ENCODE measurements at regions not wholly inside any gene's neighbourhood (a gene's known extent, or its start where the extent isn't known, plus 50 kb on each side); places are given as distances from the start of the nearest gene placed in this dataset.

- TF ChIP-seq POLR2AphosphoS5 (IDR thresholded peaks at IDR 0.05; ENCODE audit: low read depth, low read length) = no peak
- TF ChIP-seq REST (IDR thresholded peaks at IDR 0.05; ENCODE audit: insufficient read depth in 1 of 2, low read depth in 2 of 2, low read length in 1 of 2) = no peak
- no peak for TF ChIP-seq TCF7L2 (IDR thresholded peaks at IDR 0.05; ENCODE audit: low read depth, low read length)
- no peak for TF ChIP-seq CTCF (IDR thresholded peaks at IDR 0.05)
- TF ChIP-seq SIN3A (IDR thresholded peaks at IDR 0.05; ENCODE audit: borderline replicate concordance, insufficient read depth, low read depth, low read length) = no peak
- H3K4me3 ChIP-seq (ENCODE audit: low read depth in 2 of 2, low read length in 2 of 2) = no peak overlapping the region
- ChIA-PET POLR2A (no interaction called here), CTCF (no interaction called here)
- H3K4me1 ChIP-seq (ENCODE audit: control insufficient read depth, insufficient read depth, low read length) = no peaks in the 10 kb centered on the region
- in situ Hi-C loops (cut with HindIII; ENCODE audit: low pct_unique_long_range_greater_than_20kb, low sequenced_read_pairs) (no loop called here), intact Hi-C loops (cut with micrococcal nuclease; ENCODE audit: unreplicated experiment) (no loop called here)
- BruUV-seq (replicated peaks) = no TSS peak
- H3K27me3 ChIP-seq (ENCODE audit: control insufficient read depth, insufficient read depth, low read length) = no peaks in the 10 kb centered on the region
- no peak for ATAC-seq
- DNase-seq (ENCODE audit: low read depth, low spot score) = no peak
- no peaks in the 10 kb centered on the region for H3K36me3 ChIP-seq (ENCODE audit: control insufficient read depth, insufficient read depth, low read length)
- H3K27ac ChIP-seq (ENCODE audit: low read length) = no peak overlapping the region
- H3K9me3 ChIP-seq (ENCODE audit: control insufficient read depth, insufficient read depth, low read depth, low read length) = no peaks in the 10 kb centered on the region
These were observed 272.2 kb upstream of the IRX2 start for GRCh38 chr5:3023656-3024055.

- Histone ChIP-seq H3K4me1 (ENCODE audit: control insufficient read depth, insufficient read depth, low read length) (no peaks in the 10 kb centered on the region), H3K4me3 (ENCODE audit: low read depth in 2 of 2, low read length in 2 of 2) (no peak overlapping the region), H3K27me3 (ENCODE audit: control insufficient read depth, insufficient read depth, low read length) (no peaks in the 10 kb centered on the region), H3K36me3 (ENCODE audit: control insufficient read depth, insufficient read depth, low read length) (no peaks in the 10 kb centered on the region), H3K27ac (ENCODE audit: low read length) (no peak overlapping the region), H3K9me3 (ENCODE audit: control insufficient read depth, insufficient read depth, low read depth, low read length) (no peaks in the 10 kb centered on the region)
- ATAC-seq (no peak), DNase-seq (ENCODE audit: low read depth, low spot score) (no peak)
- ChIA-PET CTCF (no interaction called here), POLR2A (no interaction called here)
- TF ChIP-seq POLR2AphosphoS5 (IDR thresholded peaks at IDR 0.05; ENCODE audit: low read depth, low read length) = no peak
- in situ Hi-C loops (cut with HindIII; ENCODE audit: low pct_unique_long_range_greater_than_20kb, low sequenced_read_pairs) (no loop called here), intact Hi-C loops (cut with micrococcal nuclease; ENCODE audit: unreplicated experiment) (no loop called here)
- no TSS peak for BruUV-seq (replicated peaks)
These were observed 271.2 kb upstream of the IRX2 start for GRCh38 chr5:3022665-3023064.

GRCh38 chr5:3020426-3020825 is 268.9 kb upstream of the IRX2 start:
- H3K4me1 ChIP-seq (ENCODE audit: control insufficient read depth, insufficient read depth, low read length) = no peaks in the 10 kb centered on the region
- POLR2A ChIA-PET = no interaction called here
- DNase-seq (ENCODE audit: low read depth, low spot score) = no peak
- BruUV-seq (replicated peaks) = no TSS peak
- CTCF ChIA-PET = no interaction called here
- in situ Hi-C loops (cut with HindIII; ENCODE audit: low pct_unique_long_range_greater_than_20kb, low sequenced_read_pairs) (no loop called here), intact Hi-C loops (cut with micrococcal nuclease; ENCODE audit: unreplicated experiment) (no loop called here)
- no peak for TF ChIP-seq SIN3A (IDR thresholded peaks at IDR 0.05; ENCODE audit: borderline replicate concordance, insufficient read depth, low read depth, low read length)
- TF ChIP-seq REST (IDR thresholded peaks at IDR 0.05; ENCODE audit: insufficient read depth in 1 of 2, low read depth in 2 of 2, low read length in 1 of 2) = no peak
- TF ChIP-seq POLR2AphosphoS5 (IDR thresholded peaks at IDR 0.05; ENCODE audit: low read depth, low read length) = no peak
- TF ChIP-seq TCF7L2 (IDR thresholded peaks at IDR 0.05; ENCODE audit: low read depth, low read length) = no peak
- TF ChIP-seq CTCF (IDR thresholded peaks at IDR 0.05) = no peak
- no peak overlapping the region for H3K27ac ChIP-seq (ENCODE audit: low read length)
- no peaks in the 10 kb centered on the region for H3K9me3 ChIP-seq (ENCODE audit: control insufficient read depth, insufficient read depth, low read depth, low read length)
- no peak for ATAC-seq
- H3K4me3 ChIP-seq (ENCODE audit: low read depth in 2 of 2, low read length in 2 of 2) = no peak overlapping the region
- H3K36me3 ChIP-seq (ENCODE audit: control insufficient read depth, insufficient read depth, low read length) = no peaks in the 10 kb centered on the region
- H3K27me3 ChIP-seq (ENCODE audit: control insufficient read depth, insufficient read depth, low read length) = no peaks in the 10 kb centered on the region

Measured in Panc1 (cell line).